ENCODE measurements at regions not wholly inside any gene's neighbourhood (a gene's known extent, or its start where the extent isn't known, plus 50 kb on each side); places are given as distances from the start of the nearest gene placed in this dataset.

DNA sequence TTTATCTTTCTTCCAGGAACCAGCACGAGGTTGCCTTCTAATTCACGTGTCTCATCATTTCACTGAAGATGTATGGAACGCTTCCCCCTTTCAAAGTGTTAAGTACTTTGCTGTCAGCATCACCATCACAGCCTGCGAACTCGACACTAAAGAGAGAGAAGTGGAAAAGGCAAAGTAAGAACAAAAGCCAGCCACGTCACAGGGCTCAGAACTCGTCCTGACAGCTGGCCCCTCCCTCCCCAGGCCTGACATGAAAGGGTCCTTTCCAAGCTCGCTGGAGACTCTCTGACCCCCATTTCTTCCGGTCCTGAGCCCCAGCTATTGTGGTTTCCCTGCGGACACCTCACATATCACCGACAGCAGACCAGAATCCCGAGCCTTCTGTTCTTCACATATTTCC lies 177.8 kb upstream of the NTM start:
- no peaks in the 10 kb centered on the region for H3K36me3 Mint-ChIP-seq
- ATAC-seq = no peak
- H3K27ac Mint-ChIP-seq = no peak overlapping the region
- TF ChIP-seq, protein P1, sequence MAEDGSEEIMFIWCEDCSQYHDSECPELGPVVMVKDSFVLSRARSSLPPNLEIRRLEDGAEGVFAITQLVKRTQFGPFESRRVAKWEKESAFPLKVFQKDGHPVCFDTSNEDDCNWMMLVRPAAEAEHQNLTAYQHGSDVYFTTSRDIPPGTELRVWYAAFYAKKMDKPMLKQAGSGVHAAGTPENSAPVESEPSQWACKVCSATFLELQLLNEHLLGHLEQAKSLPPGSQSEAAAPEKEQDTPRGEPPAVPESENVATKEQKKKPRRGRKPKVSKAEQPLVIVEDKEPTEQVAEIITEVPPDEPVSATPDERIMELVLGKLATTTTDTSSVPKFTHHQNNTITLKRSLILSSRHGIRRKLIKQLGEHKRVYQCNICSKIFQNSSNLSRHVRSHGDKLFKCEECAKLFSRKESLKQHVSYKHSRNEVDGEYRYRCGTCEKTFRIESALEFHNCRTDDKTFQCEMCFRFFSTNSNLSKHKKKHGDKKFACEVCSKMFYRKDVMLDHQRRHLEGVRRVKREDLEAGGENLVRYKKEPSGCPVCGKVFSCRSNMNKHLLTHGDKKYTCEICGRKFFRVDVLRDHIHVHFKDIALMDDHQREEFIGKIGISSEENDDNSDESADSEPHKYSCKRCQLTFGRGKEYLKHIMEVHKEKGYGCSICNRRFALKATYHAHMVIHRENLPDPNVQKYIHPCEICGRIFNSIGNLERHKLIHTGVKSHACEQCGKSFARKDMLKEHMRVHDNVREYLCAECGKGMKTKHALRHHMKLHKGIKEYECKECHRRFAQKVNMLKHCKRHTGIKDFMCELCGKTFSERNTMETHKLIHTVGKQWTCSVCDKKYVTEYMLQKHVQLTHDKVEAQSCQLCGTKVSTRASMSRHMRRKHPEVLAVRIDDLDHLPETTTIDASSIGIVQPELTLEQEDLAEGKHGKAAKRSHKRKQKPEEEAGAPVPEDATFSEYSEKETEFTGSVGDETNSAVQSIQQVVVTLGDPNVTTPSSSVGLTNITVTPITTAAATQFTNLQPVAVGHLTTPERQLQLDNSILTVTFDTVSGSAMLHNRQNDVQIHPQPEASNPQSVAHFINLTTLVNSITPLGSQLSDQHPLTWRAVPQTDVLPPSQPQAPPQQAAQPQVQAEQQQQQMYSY (CRISPR knock-in tag; IDR thresholded peaks at IDR 0.05) = no peak
- TF ChIP-seq HMGXB4 (CRISPR knock-in tag; IDR thresholded peaks at IDR 0.05) (no peak), ERG (CRISPR knock-in tag; IDR thresholded peaks at IDR 0.05) (no peak), CTCF (IDR thresholded peaks at IDR 0.05) (no peak), E2F4 (CRISPR knock-in tag; IDR thresholded peaks at IDR 0.05; ENCODE audit: borderline replicate concordance, low read depth) (no peak), ZNF263 (CRISPR knock-in tag; IDR thresholded peaks at IDR 0.05; ENCODE audit: low read depth) (no peak), ETV6 (CRISPR knock-in tag; IDR thresholded peaks at IDR 0.05) (no peak), TP53 (CRISPR knock-in tag; IDR thresholded peaks at IDR 0.05) (no peak), IRF1 (CRISPR knock-in tag; IDR thresholded peaks at IDR 0.05) (no peak), ZNF121 (CRISPR knock-in tag; IDR thresholded peaks at IDR 0.05) (no peak), GTF2I (CRISPR knock-in tag; conservative IDR thresholded peaks at IDR 0.05) (no peak), FOXK1 (CRISPR knock-in tag; IDR thresholded peaks at IDR 0.05) (no peak), FOXJ3 (CRISPR knock-in tag; IDR thresholded peaks at IDR 0.05; ENCODE audit: borderline replicate concordance) (no peak), PREB (CRISPR knock-in tag; IDR thresholded peaks at IDR 0.05; ENCODE audit: borderline replicate concordance) (no peak)
- TF ChIP-seq, protein P2, sequence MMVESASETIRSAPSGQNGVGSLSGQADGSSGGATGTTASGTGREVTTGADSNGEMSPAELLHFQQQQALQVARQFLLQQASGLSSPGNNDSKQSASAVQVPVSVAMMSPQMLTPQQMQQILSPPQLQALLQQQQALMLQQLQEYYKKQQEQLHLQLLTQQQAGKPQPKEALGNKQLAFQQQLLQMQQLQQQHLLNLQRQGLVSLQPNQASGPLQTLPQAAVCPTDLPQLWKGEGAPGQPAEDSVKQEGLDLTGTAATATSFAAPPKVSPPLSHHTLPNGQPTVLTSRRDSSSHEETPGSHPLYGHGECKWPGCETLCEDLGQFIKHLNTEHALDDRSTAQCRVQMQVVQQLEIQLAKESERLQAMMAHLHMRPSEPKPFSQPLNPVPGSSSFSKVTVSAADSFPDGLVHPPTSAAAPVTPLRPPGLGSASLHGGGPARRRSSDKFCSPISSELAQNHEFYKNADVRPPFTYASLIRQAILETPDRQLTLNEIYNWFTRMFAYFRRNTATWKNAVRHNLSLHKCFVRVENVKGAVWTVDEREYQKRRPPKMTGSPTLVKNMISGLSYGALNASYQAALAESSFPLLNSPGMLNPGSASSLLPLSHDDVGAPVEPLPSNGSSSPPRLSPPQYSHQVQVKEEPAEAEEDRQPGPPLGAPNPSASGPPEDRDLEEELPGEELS (CRISPR knock-in tag; IDR thresholded peaks at IDR 0.05) = no peak
- TF ChIP-seq, protein P3, sequence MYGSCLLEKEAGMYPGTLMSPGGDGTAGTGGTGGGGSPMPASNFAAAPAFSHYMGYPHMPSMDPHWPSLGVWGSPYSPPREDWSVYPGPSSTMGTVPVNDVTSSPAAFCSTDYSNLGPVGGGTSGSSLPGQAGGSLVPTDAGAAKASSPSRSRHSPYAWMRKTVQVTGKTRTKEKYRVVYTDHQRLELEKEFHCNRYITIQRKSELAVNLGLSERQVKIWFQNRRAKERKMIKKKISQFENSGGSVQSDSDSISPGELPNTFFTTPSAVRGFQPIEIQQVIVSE (CRISPR knock-in tag; IDR thresholded peaks at IDR 0.05; ENCODE audit: borderline replicate concordance) = no peak
- peaks cover 8% of the 10 kb centered on the region for H3K4me1 Mint-ChIP-seq
- POLR2A ChIA-PET = no interaction called here
- CTCF ChIA-PET = no interaction called here
- no peak for DNase-seq (ENCODE audit: low spot score)
- peaks cover 4% of the 10 kb centered on the region for H3K27me3 Mint-ChIP-seq (ENCODE audit: low read depth)
- H3K4me3 Mint-ChIP-seq = no peak overlapping the region
- no peaks in the 10 kb centered on the region for H3K9me3 Mint-ChIP-seq
